ENCODE measurements at regions not wholly inside any gene's neighbourhood (a gene's known extent, or its start where the extent isn't known, plus 50 kb on each side); places are given as distances from the start of the nearest gene placed in this dataset.

- TF ChIP-seq CTCF (IDR thresholded peaks at IDR 0.05) (no peak), POLR2A (IDR thresholded peaks at IDR 0.05) (no peak)
These were observed 651.5 kb downstream of the CENPC start for GRCh38 chr4:66893807-66894206.
